ENCODE measurements at regions not wholly inside any gene's neighbourhood (a gene's known extent, or its start where the extent isn't known, plus 50 kb on each side); places are given as distances from the start of the nearest gene placed in this dataset.

DNA sequence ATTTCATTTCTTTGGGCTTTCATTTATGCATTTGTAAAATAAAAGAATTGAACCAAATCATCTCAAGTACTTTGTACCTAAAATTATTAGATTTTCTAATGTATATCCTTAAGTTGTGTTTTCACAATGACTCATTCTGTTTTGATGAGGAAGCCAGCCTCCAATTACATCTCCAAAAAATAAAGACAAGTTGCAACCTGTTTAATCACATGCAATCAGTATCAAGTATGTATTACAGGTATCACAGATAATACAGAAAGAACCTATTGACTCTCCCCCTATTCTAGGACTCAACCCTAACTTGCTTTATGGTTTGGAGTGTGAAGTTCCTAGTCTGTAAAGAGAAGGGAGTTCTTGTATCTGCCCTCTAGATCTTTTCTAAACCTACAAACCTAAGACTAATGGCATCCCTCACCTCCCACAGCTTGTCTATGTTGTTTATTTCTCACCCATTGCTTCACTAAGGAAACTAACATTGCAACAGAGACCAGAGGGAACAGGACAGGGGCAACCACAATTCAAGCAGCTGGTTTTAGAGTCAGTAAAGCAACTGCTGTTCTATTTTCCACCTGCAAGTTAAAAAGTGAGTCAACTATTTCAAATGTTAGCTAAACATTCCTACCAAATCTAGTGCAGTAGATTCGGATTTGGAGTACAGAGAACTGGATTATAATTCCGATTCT is 141.1 kb upstream of the ETAA1 start:
- H3K4me3 Mint-ChIP-seq = no peak overlapping the region
- H3K9me3 Mint-ChIP-seq = peaks cover 3% of the 10 kb centered on the region
- no peaks in the 10 kb centered on the region for H3K36me3 Mint-ChIP-seq
- DNase-seq (ENCODE audit: low spot score) (no peak), ATAC-seq (no peak)
- H3K27me3 Mint-ChIP-seq = peaks cover 6 to 13% of the 10 kb centered on the region in 2 donors
- H3K27ac Mint-ChIP-seq = no peak overlapping the region
- no peaks in the 10 kb centered on the region for H3K4me1 Mint-ChIP-seq (ENCODE audit: low read depth in 2 of 2)

DNA sequence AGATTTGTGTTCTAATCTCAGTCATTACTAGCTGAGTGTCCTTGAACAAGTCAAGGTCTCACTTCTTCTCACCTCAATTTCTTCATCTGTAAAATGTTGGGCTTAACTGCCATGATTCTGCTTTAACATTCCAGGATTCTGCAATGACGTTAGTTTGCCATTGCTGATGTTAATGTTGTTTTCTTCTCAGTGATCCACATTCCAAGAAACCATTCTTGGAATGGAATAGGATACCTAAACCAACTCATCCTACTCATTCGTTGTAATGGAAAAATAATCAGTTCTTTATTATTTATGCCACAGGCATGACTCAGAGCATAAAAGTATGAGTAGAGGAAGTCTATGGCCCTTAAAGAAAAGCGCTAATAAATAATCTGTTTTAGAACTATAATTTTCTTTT is 140.2 kb upstream of the ETAA1 start:
- H3K27me3 Mint-ChIP-seq = peaks cover 6 to 13% of the 10 kb centered on the region in 2 donors
- H3K4me1 Mint-ChIP-seq (ENCODE audit: low read depth in 2 of 2) = no peaks in the 10 kb centered on the region
- ATAC-seq (no peak), DNase-seq (ENCODE audit: low spot score) (no peak)
- peaks cover 3% of the 10 kb centered on the region for H3K9me3 Mint-ChIP-seq
- no peak overlapping the region for H3K27ac Mint-ChIP-seq
- H3K4me3 Mint-ChIP-seq = no peak overlapping the region
- no peaks in the 10 kb centered on the region for H3K36me3 Mint-ChIP-seq

DNA sequence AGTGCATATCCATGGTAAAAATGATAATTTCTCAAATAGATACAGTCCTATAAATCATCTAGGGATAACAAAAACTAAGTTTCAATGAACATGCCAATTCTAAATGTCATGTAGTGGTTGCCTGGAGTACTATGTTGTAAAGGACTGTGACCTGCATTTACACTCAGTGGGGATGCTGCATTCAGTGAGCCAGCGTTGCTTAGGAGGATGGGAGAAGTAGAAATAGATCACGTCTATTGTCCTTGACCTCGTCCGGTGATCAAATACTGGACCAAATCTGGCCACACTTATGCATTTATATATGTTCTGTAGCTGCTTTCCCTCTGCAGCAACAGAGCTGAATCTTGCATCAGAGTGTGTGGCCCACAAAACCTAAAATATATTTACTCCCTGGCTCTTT is 139.0 kb upstream of the ETAA1 start:
- Mint-ChIP-seq H3K27me3 (peaks cover 10 to 12% of the 10 kb centered on the region in 2 donors), H3K9me3 (peaks cover 2% of the 10 kb centered on the region), H3K4me3 (no peak overlapping the region), H3K4me1 (ENCODE audit: low read depth in 2 of 2) (no peaks in the 10 kb centered on the region), H3K36me3 (no peaks in the 10 kb centered on the region), H3K27ac (no peak overlapping the region)
- DNase-seq (ENCODE audit: low spot score) (no peak), ATAC-seq (no peak)

DNA sequence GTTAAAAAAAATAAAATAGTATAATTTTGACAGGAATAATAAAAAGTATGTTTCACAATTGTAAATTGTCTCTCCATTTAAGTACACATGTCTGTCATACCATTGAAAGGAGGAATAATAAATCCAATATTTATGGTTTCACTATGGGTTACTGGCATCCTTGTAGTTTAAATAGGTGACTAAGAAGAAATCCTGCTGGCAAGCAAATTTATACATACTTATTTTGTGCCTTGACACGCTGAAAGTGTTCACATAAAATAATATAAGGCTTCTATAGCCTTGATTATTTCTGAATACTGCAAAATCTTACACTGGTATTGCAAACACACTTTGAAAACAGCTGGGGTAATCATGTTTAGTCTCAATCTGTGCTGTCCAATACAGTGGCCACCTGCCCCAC is 138.3 kb upstream of the ETAA1 start:
- Mint-ChIP-seq H3K27me3 (peaks cover 9 to 11% of the 10 kb centered on the region in 2 donors), H3K9me3 (peaks cover 2% of the 10 kb centered on the region), H3K36me3 (no peaks in the 10 kb centered on the region), H3K4me3 (no peak overlapping the region), H3K4me1 (ENCODE audit: low read depth in 2 of 2) (no peaks in the 10 kb centered on the region), H3K27ac (no peak overlapping the region)
- ATAC-seq (no peak), DNase-seq (ENCODE audit: low spot score) (no peak)

DNA sequence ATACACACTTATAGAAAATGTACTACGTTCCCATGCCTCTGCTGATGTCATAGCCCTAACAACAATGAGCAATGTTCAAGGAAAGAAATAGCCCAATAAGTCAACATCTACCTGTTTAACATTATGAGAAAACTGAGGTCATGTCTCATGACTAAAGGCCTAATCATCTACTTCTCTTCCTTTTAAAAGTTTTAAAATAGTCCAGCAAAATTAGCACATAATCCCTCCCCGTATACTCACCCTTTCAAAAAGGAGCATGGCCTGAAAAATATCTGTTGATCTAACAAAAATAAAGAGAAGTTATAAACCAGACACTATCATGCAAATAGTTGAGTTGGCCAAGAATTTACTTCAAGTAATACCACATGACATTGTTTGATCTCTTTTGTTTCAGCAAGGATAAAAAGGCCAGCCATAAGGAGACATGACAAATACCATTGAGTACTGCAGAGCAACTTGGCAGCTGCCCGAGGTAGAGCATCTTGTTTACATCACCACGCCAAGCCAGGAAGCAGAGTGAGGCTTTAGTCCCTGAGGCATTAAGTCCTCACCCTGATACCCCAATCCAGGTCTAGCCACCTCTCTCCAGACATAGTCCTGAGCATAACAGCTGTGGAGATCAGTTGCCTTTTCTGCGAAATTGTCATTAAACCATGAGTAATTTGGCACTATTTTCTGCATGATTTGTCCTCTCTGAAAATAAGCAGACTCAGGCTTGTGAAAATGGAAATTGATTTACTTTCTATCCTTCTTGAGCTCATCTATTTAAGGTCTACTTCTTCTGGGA is 137.4 kb upstream of the ETAA1 start:
- H3K4me3 Mint-ChIP-seq = no peak overlapping the region
- no peaks in the 10 kb centered on the region for H3K36me3 Mint-ChIP-seq
- ATAC-seq (no peak), DNase-seq (ENCODE audit: low spot score) (no peak)
- H3K27ac Mint-ChIP-seq = no peak overlapping the region
- H3K4me1 Mint-ChIP-seq (ENCODE audit: low read depth in 2 of 2) = no peaks in the 10 kb centered on the region
- H3K27me3 Mint-ChIP-seq = peaks cover 3 to 6% of the 10 kb centered on the region in 2 donors
- peaks cover 2% of the 10 kb centered on the region for H3K9me3 Mint-ChIP-seq

DNA sequence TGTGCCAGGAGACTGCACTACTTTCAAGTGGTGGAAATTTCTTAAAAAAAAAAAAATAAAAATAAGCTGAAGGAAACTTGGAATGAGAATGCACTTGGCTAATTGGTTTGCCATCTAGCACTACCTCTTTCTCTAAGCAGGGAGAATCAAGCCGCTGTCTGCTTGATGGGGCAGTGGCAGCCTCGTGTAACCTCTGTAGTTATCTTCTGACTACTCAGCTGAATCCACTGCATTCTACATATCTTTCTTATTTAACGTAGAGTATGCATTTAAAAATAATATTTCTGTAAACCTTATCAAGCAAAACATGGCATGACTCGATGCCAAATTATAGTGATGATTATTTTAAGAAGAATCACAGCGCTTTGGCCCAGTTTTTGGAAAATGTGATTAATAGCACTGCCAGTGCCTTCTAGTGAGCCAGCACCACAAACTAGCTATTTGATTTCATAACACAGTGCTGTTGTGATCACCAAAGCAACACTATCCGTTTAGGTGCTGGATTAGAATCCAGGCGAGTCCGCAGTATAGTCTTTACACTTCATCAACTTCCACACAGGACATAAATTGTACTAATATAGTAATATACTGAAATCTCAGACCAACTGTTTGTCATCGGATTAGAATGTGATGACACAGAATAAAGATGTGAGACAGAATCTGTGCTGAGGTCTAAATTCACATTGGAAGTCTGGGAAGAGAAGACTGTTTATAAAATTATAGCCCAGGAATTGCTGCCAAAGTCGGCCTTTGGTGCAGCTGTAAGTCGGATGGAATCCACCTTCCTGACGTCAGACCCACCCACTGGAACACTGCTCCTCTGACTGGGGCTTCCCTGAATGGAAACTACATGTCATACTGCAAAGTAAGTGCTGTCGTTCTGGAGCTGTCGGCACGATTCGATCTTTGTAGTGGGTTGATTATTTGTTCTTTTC is 136.5 kb upstream of the ETAA1 start:
- H3K27me3 Mint-ChIP-seq = peaks cover 2 to 11% of the 10 kb centered on the region in 2 donors
- H3K9me3 Mint-ChIP-seq = peaks cover 2% of the 10 kb centered on the region
- H3K27ac Mint-ChIP-seq = no peak overlapping the region
- H3K4me1 Mint-ChIP-seq (ENCODE audit: low read depth in 2 of 2) = no peaks in the 10 kb centered on the region
- DNase-seq (ENCODE audit: low spot score) (no peak), ATAC-seq (no peak)
- no peak overlapping the region for H3K4me3 Mint-ChIP-seq
- no peaks in the 10 kb centered on the region for H3K36me3 Mint-ChIP-seq

DNA sequence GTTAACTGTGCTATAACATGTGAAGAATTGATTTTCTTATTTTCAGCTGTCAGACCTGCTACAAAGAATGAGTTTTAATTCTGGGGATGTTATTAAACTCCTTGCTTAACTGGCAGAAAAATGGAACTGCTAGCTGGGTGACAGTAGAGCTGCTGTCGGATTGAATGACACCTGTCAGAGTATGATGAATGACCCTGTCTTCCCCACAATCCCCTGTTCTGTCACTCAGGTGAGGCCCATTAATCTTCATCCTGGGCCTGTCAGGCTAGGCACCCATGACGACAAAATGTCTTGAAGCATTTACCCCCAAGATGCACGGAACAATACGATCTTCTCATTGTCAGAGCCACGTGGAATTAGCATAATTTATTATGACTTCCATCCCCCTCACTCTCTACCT is 129.9 kb upstream of the ETAA1 start:
- Mint-ChIP-seq H3K27ac (no peak overlapping the region), H3K4me3 (no peak overlapping the region), H3K36me3 (no peaks in the 10 kb centered on the region), H3K9me3 (peaks cover 2% of the 10 kb centered on the region), H3K27me3 (peaks cover 2 to 17% of the 10 kb centered on the region in 2 donors), H3K4me1 (ENCODE audit: low read depth in 2 of 2) (no peaks in the 10 kb centered on the region)
- DNase-seq (ENCODE audit: low spot score) (no peak), ATAC-seq (no peak)

DNA sequence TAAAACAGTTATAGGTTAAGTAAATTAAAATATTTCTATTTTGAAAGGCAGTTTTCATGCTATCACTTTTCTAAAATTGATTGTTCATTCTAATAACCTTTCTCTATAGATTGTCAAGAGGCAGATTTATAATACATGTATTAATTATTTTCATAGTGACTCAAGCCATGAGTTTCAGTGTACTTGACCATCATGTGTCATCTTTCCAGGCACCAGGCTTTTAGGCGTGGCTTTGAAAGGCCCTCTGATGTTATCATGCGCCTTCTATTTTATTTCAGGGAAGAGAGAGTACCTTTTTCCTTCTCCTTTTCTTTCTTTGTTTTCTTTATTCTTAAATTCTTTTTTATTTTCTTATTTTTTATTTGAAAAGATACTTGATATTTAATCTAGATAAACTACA is 128.3 kb upstream of the ETAA1 start:
- H3K4me1 Mint-ChIP-seq (ENCODE audit: low read depth in 2 of 2) = no peaks in the 10 kb centered on the region
- H3K27me3 Mint-ChIP-seq = peaks cover 0 to 23% of the 10 kb centered on the region in 2 donors
- H3K27ac Mint-ChIP-seq = no peak overlapping the region
- ATAC-seq (no peak), DNase-seq (ENCODE audit: low spot score) (no peak)
- H3K36me3 Mint-ChIP-seq = no peaks in the 10 kb centered on the region
- H3K9me3 Mint-ChIP-seq = no peaks in the 10 kb centered on the region
- H3K4me3 Mint-ChIP-seq = no peak overlapping the region

DNA sequence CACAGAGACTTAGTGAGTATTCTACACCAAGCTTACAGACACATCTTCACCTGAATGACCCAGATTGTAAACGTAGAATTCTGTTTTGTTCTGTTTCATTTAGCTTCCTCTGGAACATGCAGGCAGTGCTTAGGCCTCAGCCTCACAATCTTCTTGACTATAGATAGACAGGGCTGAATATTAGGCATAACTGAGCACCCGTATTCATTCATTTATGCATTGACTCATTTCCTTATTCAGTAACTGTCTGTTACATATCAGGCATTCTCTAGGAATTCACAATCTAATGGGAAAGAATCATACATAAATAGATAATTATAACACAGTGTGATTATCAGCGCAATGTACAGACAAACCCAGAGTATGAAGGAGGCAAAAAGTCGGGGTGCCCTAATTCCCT is 124.9 kb upstream of the ETAA1 start:
- no peak overlapping the region for H3K27ac Mint-ChIP-seq
- peaks cover under 1 to 21% of the 10 kb centered on the region in 2 donors for H3K27me3 Mint-ChIP-seq
- no peaks in the 10 kb centered on the region for H3K36me3 Mint-ChIP-seq
- no peak for ATAC-seq
- no peak overlapping the region for H3K4me3 Mint-ChIP-seq
- H3K9me3 Mint-ChIP-seq = no peaks in the 10 kb centered on the region
- H3K4me1 Mint-ChIP-seq (ENCODE audit: low read depth in 2 of 2) = no peaks in the 10 kb centered on the region
- no peak for DNase-seq (ENCODE audit: low spot score)

DNA sequence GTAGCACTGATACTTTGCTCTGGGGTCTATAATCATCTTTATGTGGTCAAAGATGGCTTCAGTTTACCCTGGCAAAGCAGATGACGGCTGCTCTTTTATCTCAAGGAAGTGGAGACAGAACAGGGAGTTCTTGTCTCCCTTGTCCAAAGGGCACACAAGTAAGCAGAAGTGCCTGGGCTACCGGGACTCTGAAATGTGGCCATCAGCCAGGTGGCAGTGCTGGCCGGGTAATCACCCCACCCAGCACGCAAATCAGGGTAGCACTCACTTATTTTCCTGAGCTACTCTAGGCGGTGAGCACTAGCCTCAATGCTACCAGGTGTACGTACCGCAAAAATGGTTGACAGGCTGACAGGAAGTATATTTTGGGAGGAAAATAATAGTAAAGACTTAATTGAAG is 119.7 kb upstream of the ETAA1 start:
- peaks cover 5 to 23% of the 10 kb centered on the region in 2 donors for H3K27me3 Mint-ChIP-seq
- no peak for DNase-seq (ENCODE audit: low spot score)
- H3K4me3 Mint-ChIP-seq = no peak overlapping the region
- no peak for ATAC-seq
- H3K36me3 Mint-ChIP-seq = no peaks in the 10 kb centered on the region
- H3K4me1 Mint-ChIP-seq (ENCODE audit: low read depth in 2 of 2) = no peaks in the 10 kb centered on the region
- no peak overlapping the region for H3K27ac Mint-ChIP-seq
- H3K9me3 Mint-ChIP-seq = no peaks in the 10 kb centered on the region

DNA sequence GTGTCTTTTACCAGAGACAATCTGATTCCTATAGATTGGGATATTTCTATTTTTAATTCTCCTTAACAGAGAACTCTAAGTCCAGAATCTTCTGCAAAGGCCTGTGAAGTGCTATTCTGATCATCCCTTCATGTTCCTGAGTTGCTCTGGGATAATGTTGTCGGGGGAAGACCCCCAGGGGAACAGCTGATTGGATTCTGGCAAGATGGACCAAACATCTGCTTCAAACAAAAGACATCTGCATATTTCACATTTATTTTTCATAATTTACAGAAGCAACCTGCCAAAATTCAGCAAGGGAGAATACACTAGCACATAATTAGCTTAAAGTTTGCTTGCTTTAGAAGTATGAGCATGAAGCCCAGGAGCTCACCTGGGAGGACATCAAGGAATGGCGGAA is 116.0 kb upstream of the ETAA1 start:
- ATAC-seq = no peak
- DNase-seq (ENCODE audit: low spot score) = no peak
- H3K9me3 Mint-ChIP-seq = no peaks in the 10 kb centered on the region
- no peaks in the 10 kb centered on the region for H3K4me1 Mint-ChIP-seq (ENCODE audit: low read depth in 2 of 2)
- H3K36me3 Mint-ChIP-seq = no peaks in the 10 kb centered on the region
- H3K27me3 Mint-ChIP-seq = peaks cover 15 to 25% of the 10 kb centered on the region in 2 donors
- no peak overlapping the region for H3K4me3 Mint-ChIP-seq
- no peak overlapping the region for H3K27ac Mint-ChIP-seq

DNA sequence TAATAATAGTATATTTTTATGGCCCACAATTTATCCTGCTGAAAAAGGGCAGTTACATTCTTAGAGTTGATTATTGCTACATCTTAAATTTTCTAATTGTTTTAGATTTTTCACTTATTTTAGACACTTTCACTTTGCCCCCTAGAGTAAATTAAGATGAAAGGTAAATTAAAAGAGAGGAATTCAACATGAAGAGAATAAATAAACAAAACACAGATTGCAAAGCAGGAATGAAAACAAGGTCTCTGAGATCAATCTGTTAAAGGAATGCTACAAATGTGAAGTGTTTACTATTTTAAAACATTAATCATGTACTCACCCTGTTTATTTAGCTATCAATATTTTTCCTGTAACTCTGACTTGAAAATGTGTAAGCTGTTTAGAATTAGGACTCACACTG is 113.5 kb upstream of the ETAA1 start:
- DNase-seq (ENCODE audit: low spot score) (no peak), ATAC-seq (no peak)
- H3K4me1 Mint-ChIP-seq (ENCODE audit: low read depth in 2 of 2) = no peaks in the 10 kb centered on the region
- H3K36me3 Mint-ChIP-seq = no peaks in the 10 kb centered on the region
- no peak overlapping the region for H3K4me3 Mint-ChIP-seq
- H3K9me3 Mint-ChIP-seq = no peaks in the 10 kb centered on the region
- peaks cover 17 to 22% of the 10 kb centered on the region in 2 donors for H3K27me3 Mint-ChIP-seq
- H3K27ac Mint-ChIP-seq = no peak overlapping the region

DNA sequence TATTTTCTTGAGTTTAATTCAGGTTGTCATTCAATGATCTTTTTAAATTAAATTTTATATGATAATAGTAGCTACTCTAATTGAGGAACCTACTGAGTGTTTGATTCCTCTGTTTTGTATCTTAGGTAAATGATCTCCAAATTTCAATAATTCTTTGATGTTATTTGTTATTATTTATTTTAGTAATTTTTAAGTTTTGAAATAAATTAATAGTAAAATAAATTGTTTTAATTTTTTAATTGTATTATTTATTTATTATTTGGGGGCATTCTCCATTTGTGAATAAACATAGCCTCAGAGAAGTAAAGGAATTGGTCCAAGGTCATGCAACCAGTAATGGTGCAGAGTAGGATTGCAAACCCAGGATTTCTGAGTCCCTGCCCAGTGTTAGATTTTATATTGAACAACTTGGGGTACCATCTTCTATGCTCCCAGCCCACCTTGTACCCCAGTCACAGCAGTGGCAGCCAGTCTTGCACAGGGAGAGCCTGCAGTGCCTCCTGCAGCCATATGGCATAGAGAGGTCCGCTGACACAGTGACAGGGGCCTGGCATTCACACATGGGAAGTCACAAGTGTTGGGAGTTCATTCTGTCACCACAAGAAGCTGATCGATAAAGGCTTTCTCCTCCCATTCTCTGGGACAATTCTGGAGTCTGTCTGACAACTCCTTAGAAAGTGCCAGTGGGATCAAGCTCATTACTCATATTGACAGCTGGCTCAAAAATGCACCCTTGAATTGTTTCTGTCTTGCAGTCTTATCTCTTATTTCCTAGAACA is 110.0 kb upstream of the ETAA1 start:
- Mint-ChIP-seq H3K36me3 (no peaks in the 10 kb centered on the region), H3K27ac (no peak overlapping the region), H3K4me3 (no peak overlapping the region), H3K4me1 (ENCODE audit: low read depth in 2 of 2) (no peaks in the 10 kb centered on the region), H3K9me3 (no peaks in the 10 kb centered on the region), H3K27me3 (peaks cover 23 to 28% of the 10 kb centered on the region in 2 donors)
- DNase-seq (ENCODE audit: low spot score) (no peak), ATAC-seq (no peak)

Data from natural killer cell treated with Interleukin-12 subunit alpha and Interleukin-12 subunit beta and Interleukin-15 and Interleukin-18, amount 100 ng/mL, for 72 hours (primary cell).